HUDEP-2 (cell line): ENCODE measurements at regions not wholly inside any gene's neighbourhood (a gene's known extent, or its start where the extent isn't known, plus 50 kb on each side); places are given as distances from the start of the nearest gene placed in this dataset.
"Not testable (repeated sequence)": the region's sequence is repeated elsewhere in the genome, so short reads cannot be mapped to it uniquely, and the experiment has no call there.

ENCODE experiments used
- DNase-seq, 76 experiments: peaks; one replicate each; lab custom pipeline; 2025; ENCODE audit not compliant: unreplicated experiment in 76 of 76; lab: John Stamatoyannopoulos, UW

GRCh38 chr4:42205541-42205940 lies 53.1 kb upstream of the BEND4 start:
- no peak for DNase-seq

GRCh38 chr4:42216664-42217063 lies 64.2 kb upstream of the BEND4 start:
- DNase-seq = no peak

- DNase-seq = no peak
Measured at GRCh38 chr4:42225286-42225685, 72.8 kb upstream of the BEND4 start.

- DNase-seq = no peak
Measured at GRCh38 chr4:42234817-42235216, 82.4 kb upstream of the BEND4 start.

- DNase-seq = no peak
Measured at GRCh38 chr4:42235304-42236021, 83.0 kb upstream of the BEND4 start.

GRCh38 chr4:42237010-42237409 lies 84.6 kb upstream of the BEND4 start:
- DNase-seq = no peak

GRCh38 chr4:42237451-42237850 lies 85.0 kb upstream of the BEND4 start:
- no peak for DNase-seq

GRCh38 chr4:42248972-42249371 lies 96.5 kb upstream of the BEND4 start:
- DNase-seq = no peak

- no peak for DNase-seq
Measured at GRCh38 chr4:42252315-42252714, 99.9 kb upstream of the BEND4 start.

GRCh38 chr4:42257645-42258044 lies 105.2 kb upstream of the BEND4 start:
- DNase-seq = not testable (repeated sequence)

- no peak for DNase-seq
Measured at GRCh38 chr4:42262701-42263490, 110.4 kb upstream of the BEND4 start.

- no peak for DNase-seq
Measured at GRCh38 chr4:42265782-42266602, 113.5 kb upstream of the BEND4 start.

GRCh38 chr4:42267724-42268123 lies 115.3 kb upstream of the BEND4 start:
- DNase-seq = no peak

GRCh38 chr4:42268824-42269223 lies 116.4 kb upstream of the BEND4 start:
- DNase-seq = no peak

- DNase-seq = no peak
Measured at GRCh38 chr4:42271096-42271495, 118.6 kb upstream of the BEND4 start.

GRCh38 chr4:42277291-42277690 lies 120.0 kb upstream of the SHISA3 start:
- DNase-seq = no peak

GRCh38 chr4:42278709-42279324 lies 118.5 kb upstream of the SHISA3 start:
- peak in 1 of 76 experiments; percentile 0 for DNase-seq

- peak in 20 of 76 experiments; percentile 0 to 44 (median 6) for DNase-seq
Measured at GRCh38 chr4:42280327-42281095, 116.8 kb upstream of the SHISA3 start.

GRCh38 chr4:42281324-42282020 lies 115.8 kb upstream of the SHISA3 start:
- DNase-seq = no peak
